SU-DHL-6 (cell line): ENCODE measurements at regions not wholly inside any gene's neighbourhood (a gene's known extent, or its start where the extent isn't known, plus 50 kb on each side); places are given as distances from the start of the nearest gene placed in this dataset.

Experiments used
- H2AFZ ChIP-seq: fragments of 200-600 bp; sonication (generic); 2 replicates; pipeline ENCODE4 v1.6.1; 2014; ENCODE audit warnings: low read depth, mild to moderate bottlenecking, moderate library complexity, mixed read lengths, antibody characterized with exemption, low read length; ENCODE audit not compliant: severe bottlenecking
- H3F3A ChIP-seq: fragments of 200-600 bp; shearing (Covaris generic); 2 replicates; pipeline ENCODE4 v1.6.0; 2016; ENCODE audit warnings: antibody characterized with exemption, mild to moderate bottlenecking; ENCODE audit not compliant: insufficient read depth
- H3K27ac ChIP-seq: fragments of 200-600 bp; sonication (generic); 2 replicates; pipeline ENCODE4 v1.5.1; 2016; ENCODE audit warnings: low read depth, mild to moderate bottlenecking, low read length, moderate library complexity, mixed read lengths
- H3K27me3 ChIP-seq: fragments of 200-600 bp; sonication (generic), shearing (Covaris generic); 2 replicates; pipeline ENCODE4 v1.6.0; 2014; ENCODE audit warnings: mild to moderate bottlenecking, low read length
- H3K36me3 ChIP-seq: fragments of 200-600 bp; sonication (generic); 2 replicates; pipeline ENCODE4 v1.6.1; 2014; ENCODE audit warnings: mild to moderate bottlenecking, low read length, mixed read lengths
- H3K4me2 ChIP-seq: fragments of 300-600, 200-600 bp; shearing (Covaris generic), sonication (generic); 2 replicates; pipeline ENCODE4 v1.6.0; 2014; ENCODE audit warnings: low read length, low read depth, mild to moderate bottlenecking; ENCODE audit not compliant: poor library complexity, severe bottlenecking
- H3K4me3 ChIP-seq: fragments of 200-600 bp; sonication (generic); 2 replicates; pipeline ENCODE4 v1.5.1; 2014; ENCODE audit warnings: antibody characterized with exemption, low read length, mild to moderate bottlenecking, mixed read lengths; ENCODE audit not compliant: insufficient read depth, poor library complexity, severe bottlenecking
- H3K79me2 ChIP-seq: fragments of 200-600 bp; sonication (generic); 2 replicates; pipeline ENCODE4 v1.6.1; 2014; ENCODE audit warnings: mild to moderate bottlenecking, low read length, moderate library complexity; ENCODE audit not compliant: insufficient read depth
- H3K9ac ChIP-seq: fragments of 200-600 bp; sonication (generic); 2 replicates; pipeline ENCODE4 v1.7.0; 2014; ENCODE audit warnings: mild to moderate bottlenecking, low read length
- H3K9me2 ChIP-seq: fragments of 200-600 bp; sonication (generic); replicated peaks from 2 replicates; pipeline ENCODE4 v1.6.1; 2014; ENCODE audit warnings: low read length; ENCODE audit not compliant: insufficient read depth
- H3K9me3 ChIP-seq: fragments of 200-600 bp; sonication (generic); 2 replicates; pipeline ENCODE4 v1.6.1; 2014; ENCODE audit warnings: low read length, mixed read lengths; ENCODE audit not compliant: insufficient read depth
- H4K20me1 ChIP-seq: fragments of 200-600 bp; sonication (generic); 2 replicates; pipeline ENCODE4 v1.6.1; 2014; ENCODE audit warnings: low read depth, mild to moderate bottlenecking, antibody characterized with exemption, low read length, moderate library complexity, mixed read lengths
- EZH2phosphoT487 ChIP-seq: fragments of 200-600 bp; sonication (generic), shearing (Covaris generic); conservative IDR thresholded peaks from 2 replicates; pipeline ENCODE4 v1.6.1; 2018; ENCODE audit warnings: mild to moderate bottlenecking, antibody characterized with exemption, low read length, moderate library complexity, mixed read lengths
- TF ChIP-seq, protein P1 (sequence below): fragments of 200-600 bp; sonication (generic); IDR thresholded peaks from one replicate; pipeline ENCODE4 v1.5.1; 2017; ENCODE audit warnings: antibody characterized with exemption, mild to moderate bottlenecking, low read length, moderate library complexity; ENCODE audit not compliant: insufficient read depth, poor library complexity, severe bottlenecking

DNA sequence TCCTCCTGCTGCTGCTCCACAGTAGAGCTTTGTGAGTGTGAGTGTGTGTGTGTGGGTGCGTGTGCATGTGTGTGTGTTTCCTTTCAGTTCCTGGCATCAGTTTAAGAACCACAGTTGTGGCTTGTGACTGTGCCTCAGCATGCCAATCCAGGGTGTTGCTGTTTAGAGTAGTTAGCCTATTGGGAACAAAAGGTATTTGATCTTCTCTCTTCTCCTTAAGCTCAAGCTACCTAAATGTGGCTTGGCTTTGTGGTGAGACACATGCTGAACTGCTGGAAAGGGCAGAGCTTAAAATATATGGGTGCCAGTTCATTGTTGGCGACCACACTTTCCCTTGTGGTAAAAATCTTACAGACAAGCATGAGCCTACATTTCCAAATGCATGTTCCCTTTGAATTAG, 116.6 kb upstream of the BNC2 start:
- H3K9ac ChIP-seq: no peak overlapping the region
- H3F3A ChIP-seq: no peaks in the 10 kb centered on the region
- H2AFZ ChIP-seq: no peak overlapping the region
- H3K36me3 ChIP-seq: no peaks in the 10 kb centered on the region
- H3K27me3 ChIP-seq: no peaks in the 10 kb centered on the region
- H3K79me2 ChIP-seq: no peaks in the 10 kb centered on the region
- TF ChIP-seq, protein P1, sequence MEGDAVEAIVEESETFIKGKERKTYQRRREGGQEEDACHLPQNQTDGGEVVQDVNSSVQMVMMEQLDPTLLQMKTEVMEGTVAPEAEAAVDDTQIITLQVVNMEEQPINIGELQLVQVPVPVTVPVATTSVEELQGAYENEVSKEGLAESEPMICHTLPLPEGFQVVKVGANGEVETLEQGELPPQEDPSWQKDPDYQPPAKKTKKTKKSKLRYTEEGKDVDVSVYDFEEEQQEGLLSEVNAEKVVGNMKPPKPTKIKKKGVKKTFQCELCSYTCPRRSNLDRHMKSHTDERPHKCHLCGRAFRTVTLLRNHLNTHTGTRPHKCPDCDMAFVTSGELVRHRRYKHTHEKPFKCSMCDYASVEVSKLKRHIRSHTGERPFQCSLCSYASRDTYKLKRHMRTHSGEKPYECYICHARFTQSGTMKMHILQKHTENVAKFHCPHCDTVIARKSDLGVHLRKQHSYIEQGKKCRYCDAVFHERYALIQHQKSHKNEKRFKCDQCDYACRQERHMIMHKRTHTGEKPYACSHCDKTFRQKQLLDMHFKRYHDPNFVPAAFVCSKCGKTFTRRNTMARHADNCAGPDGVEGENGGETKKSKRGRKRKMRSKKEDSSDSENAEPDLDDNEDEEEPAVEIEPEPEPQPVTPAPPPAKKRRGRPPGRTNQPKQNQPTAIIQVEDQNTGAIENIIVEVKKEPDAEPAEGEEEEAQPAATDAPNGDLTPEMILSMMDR: no peak
- no peak for TF ChIP-seq EZH2phosphoT487
- H3K27ac ChIP-seq: no peak overlapping the region
- H3K4me3 ChIP-seq: no peak overlapping the region
- no peaks in the 10 kb centered on the region; the same call in 1 of the 2 replicates for H3K9me2 ChIP-seq
- no peaks in the 10 kb centered on the region for H3K9me3 ChIP-seq
- no peaks in the 10 kb centered on the region for H4K20me1 ChIP-seq
- H3K4me2 ChIP-seq: no peak overlapping the region

DNA sequence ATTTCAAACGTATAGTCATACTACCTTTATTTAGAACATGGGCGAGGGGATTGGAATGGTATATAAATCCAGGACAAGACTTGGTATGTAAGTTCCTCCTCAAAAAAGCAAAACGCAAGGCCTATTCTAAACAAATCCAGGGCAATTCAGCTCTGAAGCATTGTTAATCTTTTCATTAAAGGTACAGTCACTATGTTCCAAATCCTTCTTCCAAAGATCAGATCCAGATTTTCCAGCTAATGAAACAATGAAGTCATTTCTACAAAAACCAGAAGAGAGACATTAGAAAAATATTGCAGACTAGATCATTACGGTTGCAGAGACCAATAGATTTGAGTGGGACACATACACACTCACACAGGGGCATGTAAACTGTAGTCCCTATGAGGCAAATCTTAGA, 116.1 kb upstream of the BNC2 start:
- Histone ChIP-seq H3K9ac (no peak overlapping the region), H3K27ac (no peak overlapping the region)

DNA sequence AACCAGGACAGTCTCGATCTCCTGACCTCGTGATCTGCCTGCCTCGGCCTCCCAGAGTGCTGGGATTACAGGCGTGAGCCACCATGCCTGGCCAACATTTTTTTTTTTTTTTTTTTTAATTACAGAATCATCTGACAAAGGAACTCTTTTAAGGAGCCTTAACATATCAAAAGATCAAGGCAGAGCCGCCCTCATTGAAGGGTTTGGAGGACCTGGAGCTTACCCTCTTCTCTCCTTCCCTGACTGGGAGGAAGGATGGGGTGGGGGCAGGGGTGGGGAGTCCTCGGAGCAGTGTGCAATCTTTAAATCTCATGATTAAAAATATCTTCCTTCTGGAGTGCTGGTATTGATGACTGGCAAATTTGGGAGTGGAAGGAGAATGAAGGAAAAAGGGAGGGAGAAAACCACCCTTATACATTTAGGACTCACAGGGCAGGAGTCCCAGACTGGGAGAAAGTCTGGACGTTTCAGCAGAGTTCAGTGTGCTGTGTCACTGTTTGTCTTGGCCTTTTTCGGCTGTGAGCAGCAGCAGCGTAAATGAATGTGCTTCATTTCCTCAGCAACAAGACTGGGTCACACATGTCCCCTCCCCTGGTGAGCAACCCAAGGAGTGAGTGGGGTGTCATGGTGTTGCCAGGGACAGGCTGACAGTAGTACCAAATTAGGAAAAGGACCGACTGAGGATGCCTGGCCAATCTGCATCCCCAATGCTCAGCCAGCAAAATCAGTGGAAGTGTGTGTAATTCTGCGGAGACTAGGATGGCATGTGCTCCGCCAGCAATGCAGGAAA, 115.3 kb upstream of the BNC2 start:
- H3F3A ChIP-seq: no peaks in the 10 kb centered on the region

More for the DNA sequence above, 116.1 kb upstream of the BNC2 start:
- no peaks in the 10 kb centered on the region for H3K9me3 ChIP-seq
- TF ChIP-seq, protein P1: no peak
- TF ChIP-seq EZH2phosphoT487: no peak
- no peaks in the 10 kb centered on the region for H3F3A ChIP-seq
- no peaks in the 10 kb centered on the region for H3K27me3 ChIP-seq
- no peaks in the 10 kb centered on the region for H3K36me3 ChIP-seq
- H3K4me2 ChIP-seq: no peak overlapping the region
- no peak overlapping the region for H2AFZ ChIP-seq
- H3K79me2 ChIP-seq: no peaks in the 10 kb centered on the region
- H4K20me1 ChIP-seq: no peaks in the 10 kb centered on the region
- H3K9me2 ChIP-seq: no peaks in the 10 kb centered on the region; the same call in 1 of the 2 replicates
- H3K4me3 ChIP-seq: no peak overlapping the region

More for the DNA sequence above, 115.3 kb upstream of the BNC2 start:
- Histone ChIP-seq H3K4me2 (no peak overlapping the region), H3K9me2 (no peaks in the 10 kb centered on the region; the same call in 1 of the 2 replicates), H3K36me3 (no peaks in the 10 kb centered on the region), H3K4me3 (no peak overlapping the region), H3K9ac (no peak overlapping the region), H3K27me3 (no peaks in the 10 kb centered on the region), H4K20me1 (no peaks in the 10 kb centered on the region), H2AFZ (no peak overlapping the region), H3K27ac (no peak overlapping the region), H3K9me3 (no peaks in the 10 kb centered on the region), H3K79me2 (no peaks in the 10 kb centered on the region)
- no peak for TF ChIP-seq EZH2phosphoT487
- TF ChIP-seq, protein P1: no peak
